ENCODE measurements at regions not wholly inside any gene's neighbourhood (a gene's known extent, or its start where the extent isn't known, plus 50 kb on each side); places are given as distances from the start of the nearest gene placed in this dataset.

DNA sequence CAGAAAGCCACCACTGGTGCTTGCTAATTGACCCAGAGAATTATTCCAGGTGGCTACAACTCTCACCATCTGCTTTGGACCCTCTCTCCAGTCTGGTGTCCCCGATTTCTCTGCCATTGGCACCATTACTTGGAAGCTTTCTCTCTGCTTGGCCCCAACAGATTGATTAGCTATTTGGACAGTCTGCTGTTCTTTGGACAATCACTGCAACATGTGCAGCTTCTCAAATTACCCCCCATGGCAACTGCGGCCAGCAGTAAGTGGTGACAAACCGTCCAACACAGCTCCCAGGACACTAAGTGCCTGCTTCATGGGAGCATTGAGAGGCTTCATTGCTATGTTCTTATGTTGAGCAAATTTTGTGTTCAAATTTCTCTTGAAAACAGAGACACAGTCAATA lies 309.8 kb downstream of the TAF11L14 start:
- in situ Hi-C loops (cut with HindIII; ENCODE audit: low sequenced_read_pairs): no loop called here
- DNase-seq (ENCODE audit: low read depth, low spot score): no peak

DNA sequence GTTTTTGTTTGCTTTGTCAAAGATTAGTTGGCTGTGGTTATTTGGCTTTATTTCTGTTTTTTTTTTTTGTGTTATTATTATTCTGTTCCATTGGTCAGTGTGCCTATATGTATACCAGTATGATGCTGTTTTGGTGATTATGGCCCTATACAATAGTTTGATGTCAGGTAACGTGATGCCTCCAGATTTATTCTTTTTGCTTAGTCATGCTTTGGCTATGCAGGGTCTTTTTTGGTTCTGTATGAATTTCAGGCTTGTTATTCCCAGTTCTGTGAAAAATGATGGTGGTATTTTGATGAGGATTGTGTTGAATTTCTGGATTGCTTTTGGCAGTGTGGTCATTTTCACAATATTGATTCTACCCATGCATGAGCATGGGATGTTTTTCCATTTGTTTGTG lies 312.8 kb downstream of the TAF11L14 start:
- TF ChIP-seq, protein P1, sequence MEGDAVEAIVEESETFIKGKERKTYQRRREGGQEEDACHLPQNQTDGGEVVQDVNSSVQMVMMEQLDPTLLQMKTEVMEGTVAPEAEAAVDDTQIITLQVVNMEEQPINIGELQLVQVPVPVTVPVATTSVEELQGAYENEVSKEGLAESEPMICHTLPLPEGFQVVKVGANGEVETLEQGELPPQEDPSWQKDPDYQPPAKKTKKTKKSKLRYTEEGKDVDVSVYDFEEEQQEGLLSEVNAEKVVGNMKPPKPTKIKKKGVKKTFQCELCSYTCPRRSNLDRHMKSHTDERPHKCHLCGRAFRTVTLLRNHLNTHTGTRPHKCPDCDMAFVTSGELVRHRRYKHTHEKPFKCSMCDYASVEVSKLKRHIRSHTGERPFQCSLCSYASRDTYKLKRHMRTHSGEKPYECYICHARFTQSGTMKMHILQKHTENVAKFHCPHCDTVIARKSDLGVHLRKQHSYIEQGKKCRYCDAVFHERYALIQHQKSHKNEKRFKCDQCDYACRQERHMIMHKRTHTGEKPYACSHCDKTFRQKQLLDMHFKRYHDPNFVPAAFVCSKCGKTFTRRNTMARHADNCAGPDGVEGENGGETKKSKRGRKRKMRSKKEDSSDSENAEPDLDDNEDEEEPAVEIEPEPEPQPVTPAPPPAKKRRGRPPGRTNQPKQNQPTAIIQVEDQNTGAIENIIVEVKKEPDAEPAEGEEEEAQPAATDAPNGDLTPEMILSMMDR (IDR thresholded peaks at IDR 0.05; ENCODE audit: low read depth, low read length): no peak
- no peak for DNase-seq (ENCODE audit: low read depth, low spot score)
- no peak overlapping the region for H3K4me3 ChIP-seq (ENCODE audit: low read depth, low read length)
- in situ Hi-C loops (cut with HindIII; ENCODE audit: low sequenced_read_pairs): no loop called here

More for the DNA sequence above, 309.8 kb downstream of the TAF11L14 start:
- TF ChIP-seq, protein P1 (IDR thresholded peaks at IDR 0.05; ENCODE audit: low read depth, low read length): no peak
- H3K4me3 ChIP-seq (ENCODE audit: low read depth, low read length): no peak overlapping the region

DNA sequence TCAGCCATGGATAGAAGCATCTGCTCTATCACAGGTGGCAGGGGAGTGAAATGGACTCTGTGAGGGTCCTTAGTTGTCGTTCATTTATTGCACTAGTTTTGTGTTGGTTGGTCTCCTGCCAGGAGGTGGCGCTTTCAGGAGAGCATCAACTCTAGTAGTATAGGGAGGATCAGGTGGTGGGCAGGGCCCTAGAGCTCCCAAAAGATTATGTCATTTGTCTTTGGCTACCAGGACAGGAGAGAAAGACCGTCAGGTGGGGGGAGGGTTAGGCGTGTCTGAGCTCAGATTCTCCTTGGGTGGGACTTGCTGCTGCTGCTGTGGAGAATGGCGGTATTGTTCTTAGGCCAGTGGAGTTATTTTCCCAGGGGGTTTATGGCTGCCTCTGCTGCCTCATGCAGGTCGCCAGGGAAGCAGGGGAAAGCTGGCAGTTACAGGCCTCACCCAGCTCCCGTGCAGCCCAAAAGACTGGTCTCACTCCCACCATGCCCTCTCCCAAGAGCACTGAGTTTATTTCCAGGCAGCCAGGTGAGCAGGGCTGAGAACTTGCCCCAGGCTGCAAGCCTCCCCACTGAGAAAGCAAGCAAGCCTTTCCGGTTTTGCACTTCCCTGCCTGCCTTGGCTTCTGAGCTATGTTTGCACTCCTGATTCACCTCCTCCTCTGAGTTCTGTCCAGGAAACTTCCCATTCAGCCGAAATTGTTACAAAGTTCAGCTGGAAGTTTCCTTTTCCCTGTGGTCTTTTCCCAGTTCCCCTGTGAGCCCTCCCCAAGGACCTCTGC lies 317.3 kb downstream of the TAF11L14 start:
- TF ChIP-seq, protein P1 (IDR thresholded peaks at IDR 0.05; ENCODE audit: low read depth, low read length): no peak

DNA sequence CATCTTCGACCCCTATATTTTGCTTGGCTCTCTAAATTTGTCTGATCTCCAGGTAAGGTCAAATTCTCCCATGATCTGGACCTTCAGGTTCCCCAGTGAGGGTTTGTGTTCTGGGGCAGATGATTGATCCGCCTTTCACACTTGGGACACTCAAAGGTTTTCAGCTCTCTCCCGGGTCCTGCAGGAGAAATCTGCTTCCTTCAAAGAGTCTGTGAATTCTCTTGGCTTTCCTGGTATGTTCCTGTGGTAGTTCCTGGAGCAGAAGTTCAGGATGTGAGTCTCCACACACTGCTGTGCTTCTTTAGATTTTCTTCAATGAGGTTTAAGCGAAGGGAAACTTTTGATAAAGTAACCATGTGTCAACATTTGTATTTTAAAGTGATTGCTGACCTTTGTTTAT lies 318.0 kb downstream of the TAF11L14 start:
- TF ChIP-seq, protein P1 (IDR thresholded peaks at IDR 0.05; ENCODE audit: low read depth, low read length): no peak
- no peak for DNase-seq (ENCODE audit: low read depth, low spot score)
- no peak overlapping the region for H3K4me3 ChIP-seq (ENCODE audit: low read depth, low read length)
- in situ Hi-C loops (cut with HindIII; ENCODE audit: low sequenced_read_pairs): no loop called here

More for the DNA sequence above, 317.3 kb downstream of the TAF11L14 start:
- in situ Hi-C loops (cut with HindIII; ENCODE audit: low sequenced_read_pairs): no loop called here
- no peak overlapping the region for H3K4me3 ChIP-seq (ENCODE audit: low read depth, low read length)
- DNase-seq (ENCODE audit: low read depth, low spot score): no peak

DNA sequence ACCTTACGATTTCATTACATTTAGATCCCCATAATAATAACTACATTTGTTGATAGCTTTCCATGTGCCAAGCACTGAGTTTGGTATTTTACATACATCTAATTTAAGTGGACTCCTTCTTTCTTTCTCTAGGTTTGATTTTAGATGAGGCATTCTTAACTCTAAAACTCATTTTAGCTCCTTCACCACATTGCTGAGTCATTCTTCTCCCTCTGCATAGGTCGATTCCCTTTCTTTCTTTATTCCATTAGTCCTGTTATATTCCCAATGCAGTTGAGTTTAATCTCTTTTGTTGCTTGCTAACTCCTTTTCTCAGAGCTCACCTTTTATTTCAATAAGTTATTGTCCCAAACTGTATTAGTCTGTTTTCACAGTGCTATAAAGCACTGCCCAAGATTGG lies 329.8 kb downstream of the TAF11L14 start:
- DNase-seq (ENCODE audit: low read depth, low spot score): no peak
- no peak overlapping the region for H3K4me3 ChIP-seq (ENCODE audit: low read depth, low read length)
- TF ChIP-seq, protein P1 (IDR thresholded peaks at IDR 0.05; ENCODE audit: low read depth, low read length): no peak
- in situ Hi-C loops (cut with HindIII; ENCODE audit: low sequenced_read_pairs): no loop called here

DNA sequence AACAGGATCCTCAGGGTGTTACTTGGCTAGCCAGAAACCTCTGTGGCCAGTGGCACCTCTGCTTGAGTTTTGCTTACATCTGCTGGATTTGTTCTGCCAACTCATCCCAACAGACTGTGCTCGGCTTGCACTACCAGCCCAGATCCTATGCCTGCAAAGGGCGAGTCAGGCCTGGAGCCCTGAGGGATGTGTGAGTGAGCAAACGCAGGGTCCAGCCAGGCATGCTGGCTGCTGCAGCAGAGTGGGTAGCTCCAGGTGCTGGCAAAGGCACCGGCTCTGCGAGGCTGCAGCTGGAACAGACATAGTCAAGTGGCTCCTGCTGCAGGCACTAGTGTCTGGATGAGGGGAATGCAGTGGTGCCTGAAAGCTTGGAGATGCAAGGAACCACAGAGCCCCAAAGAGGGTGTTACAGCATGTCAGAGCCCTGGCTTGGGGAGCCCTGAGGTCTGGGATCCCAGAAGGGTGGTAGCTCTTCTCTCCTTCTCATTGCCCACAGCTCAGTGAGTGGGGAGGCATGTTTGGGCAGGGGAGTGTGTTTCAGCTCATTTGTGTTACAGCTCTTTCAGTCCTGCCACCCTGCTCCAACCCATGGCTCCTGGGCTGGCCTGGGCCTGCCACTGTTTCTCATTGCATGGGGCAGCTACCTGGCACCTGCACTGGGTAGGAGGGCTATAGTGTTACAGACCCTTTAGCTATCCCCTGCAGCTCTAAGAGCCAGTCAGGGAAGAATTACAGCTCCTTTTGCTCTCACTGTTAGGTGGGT lies 332.6 kb downstream of the TAF11L14 start:
- no peak overlapping the region for H3K4me3 ChIP-seq (ENCODE audit: low read depth, low read length)
- TF ChIP-seq, protein P1 (IDR thresholded peaks at IDR 0.05; ENCODE audit: low read depth, low read length): no peak
- in situ Hi-C loops (cut with HindIII; ENCODE audit: low sequenced_read_pairs): no loop called here
- no peak for DNase-seq (ENCODE audit: low read depth, low spot score)

Measured in astrocyte of the spinal cord (primary cell).